BLaER1 (cell line): ENCODE measurements at regions not wholly inside any gene's neighbourhood (a gene's known extent, or its start where the extent isn't known, plus 50 kb on each side); places are given as distances from the start of the nearest gene placed in this dataset.

Experiments used
- H3K27ac ChIP-seq: shearing (Covaris generic); formaldehyde crosslinking; 2 replicates; pipeline ENCODE4 v1.8.1; 2022
- H3K27me3 ChIP-seq: shearing (Covaris generic); formaldehyde crosslinking; 2 replicates; pipeline ENCODE4 v1.8.1; 2022
- H3K36me3 ChIP-seq: shearing (Covaris generic); formaldehyde crosslinking; 2 replicates; pipeline ENCODE4 v1.8.1; 2022
- H3K4me1 ChIP-seq: shearing (Covaris generic); formaldehyde crosslinking; 2 replicates; pipeline ENCODE4 v1.8.1; 2022
- H3K4me2 ChIP-seq: shearing (Covaris generic); formaldehyde crosslinking; 2 replicates; pipeline ENCODE4 v1.8.1; 2022
- H3K4me3 ChIP-seq: shearing (Covaris generic); formaldehyde crosslinking; 2 replicates; pipeline ENCODE4 v1.8.1; 2022
- H3K9ac ChIP-seq: shearing (Covaris generic); formaldehyde crosslinking; 2 replicates; pipeline ENCODE4 v1.8.1; 2022
- H3K9me3 ChIP-seq: shearing (Covaris generic); formaldehyde crosslinking; 2 replicates; pipeline ENCODE4 v1.8.1; 2022
- H4K20me1 ChIP-seq: shearing (Covaris generic); formaldehyde crosslinking; 2 replicates; pipeline ENCODE4 v1.8.1; 2022
- Cebpa-rat ChIP-seq: shearing (Covaris generic); IDR thresholded peaks from 2 replicates; pipeline ENCODE4 v1.8.1; 2022

GRCh38 chr3:177811112-177811511 is 613.8 kb upstream of the TBL1XR1 start:
- H3K27ac ChIP-seq, result no peak overlapping the region
- TF ChIP-seq Cebpa-rat, result no peak

DNA sequence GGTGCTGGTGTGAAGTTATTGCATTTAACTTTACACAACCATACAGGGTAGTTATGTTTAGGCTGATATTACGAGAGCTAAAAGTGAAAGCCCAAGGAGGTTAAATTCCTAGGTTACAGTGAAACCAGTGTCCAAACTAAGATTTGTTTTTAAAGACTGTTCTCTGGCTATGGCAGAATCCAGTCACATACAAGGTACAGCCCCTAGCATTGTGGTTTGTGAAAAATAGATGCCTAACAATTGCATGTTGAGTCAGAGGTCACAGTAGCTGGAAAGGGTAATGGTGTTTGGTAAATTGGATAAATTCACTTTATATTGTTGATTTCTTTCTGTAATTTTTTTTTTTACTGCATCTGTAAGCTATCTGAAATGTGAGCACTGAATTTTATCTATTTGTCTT is 614.6 kb upstream of the TBL1XR1 start:
- H3K4me2 ChIP-seq, result no peak overlapping the region
- no peak overlapping the region for H3K9ac ChIP-seq
- H4K20me1 ChIP-seq, result no peaks in the 10 kb centered on the region
- peaks cover 22% of the 10 kb centered on the region for H3K9me3 ChIP-seq
- TF ChIP-seq Cebpa-rat, result no peak
- peaks cover 18% of the 10 kb centered on the region for H3K4me1 ChIP-seq
- no peak overlapping the region for H3K4me3 ChIP-seq
- H3K27ac ChIP-seq, result no peak overlapping the region
- no peaks in the 10 kb centered on the region for H3K27me3 ChIP-seq
- H3K36me3 ChIP-seq, result no peaks in the 10 kb centered on the region

More at GRCh38 chr3:177811112-177811511, 613.8 kb upstream of the TBL1XR1 start:
- H3K4me3 ChIP-seq, result no peak overlapping the region
- peaks cover 28% of the 10 kb centered on the region for H3K9me3 ChIP-seq
- no peaks in the 10 kb centered on the region for H3K27me3 ChIP-seq
- no peaks in the 10 kb centered on the region for H4K20me1 ChIP-seq
- H3K9ac ChIP-seq, result no peak overlapping the region
- peak overlapping the region; percentile 20; the same call in 1 of the 2 replicates for H3K4me2 ChIP-seq
- H3K4me1 ChIP-seq, result peaks cover 18% of the 10 kb centered on the region
- H3K36me3 ChIP-seq, result no peaks in the 10 kb centered on the region

- Histone ChIP-seq H3K27me3 (no peaks in the 10 kb centered on the region), H3K36me3 (no peaks in the 10 kb centered on the region), H3K9me3 (peaks cover 18% of the 10 kb centered on the region), H3K9ac (no peak overlapping the region), H3K4me2 (no peak overlapping the region), H4K20me1 (no peaks in the 10 kb centered on the region), H3K27ac (no peak overlapping the region), H3K4me1 (peaks cover 18% of the 10 kb centered on the region), H3K4me3 (no peak overlapping the region)
- TF ChIP-seq Cebpa-rat, result no peak
These were observed 615.2 kb upstream of the TBL1XR1 start for GRCh38 chr3:177812492-177812891.

DNA sequence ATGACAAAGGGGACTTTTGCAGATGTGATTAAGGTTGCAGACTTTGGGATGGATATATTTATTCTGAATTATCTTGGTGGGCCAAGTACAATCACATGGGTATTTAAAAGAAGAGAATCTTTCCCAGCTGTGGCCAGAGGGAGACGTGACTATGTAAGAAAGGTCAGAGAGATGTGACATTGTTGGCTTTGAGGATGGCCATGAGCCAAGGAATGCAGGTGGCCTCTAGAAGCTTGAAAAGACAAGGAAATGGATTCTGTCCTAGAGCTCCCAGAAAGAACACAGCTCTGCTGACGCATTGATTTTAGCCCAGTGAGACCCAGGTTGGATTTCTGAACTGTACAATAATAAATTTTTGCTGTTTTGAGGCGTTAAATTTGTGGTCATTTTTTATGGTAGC is 616.0 kb upstream of the TBL1XR1 start:
- H4K20me1 ChIP-seq, result no peaks in the 10 kb centered on the region
- no peaks in the 10 kb centered on the region for H3K36me3 ChIP-seq
- no peak overlapping the region for H3K4me3 ChIP-seq
- H3K9ac ChIP-seq, result no peak overlapping the region
- no peaks in the 10 kb centered on the region for H3K27me3 ChIP-seq
- no peak overlapping the region for H3K4me2 ChIP-seq
- H3K27ac ChIP-seq, result no peak overlapping the region
- no peak for TF ChIP-seq Cebpa-rat
- peaks cover 24% of the 10 kb centered on the region for H3K4me1 ChIP-seq
- peaks cover 10% of the 10 kb centered on the region for H3K9me3 ChIP-seq

DNA sequence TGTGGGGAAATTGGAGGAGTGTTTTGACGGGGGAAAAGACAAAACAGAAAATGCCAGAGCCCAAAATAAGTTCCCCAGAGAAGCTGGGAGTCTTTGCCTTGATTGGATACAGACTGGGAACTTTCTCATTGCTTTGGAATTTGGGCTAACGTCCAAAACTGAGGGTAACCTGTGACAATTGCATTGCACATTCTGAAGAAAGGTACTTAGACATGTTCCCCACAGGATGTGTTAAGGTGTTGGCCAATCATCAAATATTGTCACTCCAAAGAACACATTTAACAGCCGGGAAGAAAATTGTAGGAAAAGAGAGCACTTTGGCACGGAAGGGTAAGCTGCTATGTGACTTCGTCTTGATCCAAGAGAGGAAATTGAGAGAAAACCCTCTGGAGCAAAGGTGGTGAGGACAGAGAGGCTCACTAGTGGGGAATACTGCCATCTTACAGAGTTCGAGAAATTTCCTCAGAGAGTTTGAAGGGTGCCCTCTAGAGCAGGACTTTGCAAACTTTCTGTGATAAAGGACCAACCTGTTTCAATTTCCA is 619.5 kb upstream of the TBL1XR1 start:
- Histone ChIP-seq H3K27ac (no peak overlapping the region), H3K36me3 (no peaks in the 10 kb centered on the region), H3K4me3 (no peak overlapping the region), H3K9ac (no peak overlapping the region), H3K27me3 (no peaks in the 10 kb centered on the region), H3K4me2 (no peak overlapping the region), H3K4me1 (peaks cover 24% of the 10 kb centered on the region), H3K9me3 (no peaks in the 10 kb centered on the region), H4K20me1 (no peaks in the 10 kb centered on the region)
- no peak for TF ChIP-seq Cebpa-rat

DNA sequence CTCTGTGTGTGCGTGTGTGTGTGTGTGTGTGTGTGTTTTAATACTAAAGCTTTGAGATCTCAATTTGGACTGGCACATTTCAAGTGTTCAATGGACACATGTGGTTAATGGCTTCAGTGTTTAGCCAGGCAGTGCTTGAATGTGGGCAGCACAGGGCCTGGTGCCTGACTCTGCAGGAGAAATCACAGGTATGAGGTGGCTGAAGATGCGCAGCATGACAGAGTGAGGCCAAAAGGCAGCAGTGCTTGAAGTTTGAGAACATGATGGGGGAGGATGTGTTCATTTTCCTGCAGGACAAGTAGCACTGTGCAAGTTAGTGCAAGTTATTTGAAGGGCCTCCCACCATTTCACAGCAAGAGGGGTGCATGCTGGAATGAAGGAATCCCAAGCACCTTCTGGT is 620.5 kb upstream of the TBL1XR1 start:
- Histone ChIP-seq H3K27me3 (no peaks in the 10 kb centered on the region), H3K27ac (no peak overlapping the region), H3K9ac (no peak overlapping the region), H3K4me3 (no peak overlapping the region), H4K20me1 (no peaks in the 10 kb centered on the region), H3K9me3 (no peaks in the 10 kb centered on the region), H3K4me1 (peaks cover 23% of the 10 kb centered on the region), H3K4me2 (no peak overlapping the region), H3K36me3 (no peaks in the 10 kb centered on the region)
- no peak for TF ChIP-seq Cebpa-rat

GRCh38 chr3:177818712-177819240 is 621.5 kb upstream of the TBL1XR1 start:
- no peak for TF ChIP-seq Cebpa-rat
- H3K4me1 ChIP-seq, result peaks cover 23% of the 10 kb centered on the region
- H4K20me1 ChIP-seq, result no peaks in the 10 kb centered on the region
- H3K36me3 ChIP-seq, result no peaks in the 10 kb centered on the region
- H3K4me3 ChIP-seq, result no peak overlapping the region
- no peak overlapping the region for H3K9ac ChIP-seq
- H3K9me3 ChIP-seq, result no peaks in the 10 kb centered on the region
- no peak overlapping the region for H3K27ac ChIP-seq
- no peaks in the 10 kb centered on the region for H3K27me3 ChIP-seq
- H3K4me2 ChIP-seq, result no peak overlapping the region

- Histone ChIP-seq H3K36me3 (no peaks in the 10 kb centered on the region), H3K27me3 (no peaks in the 10 kb centered on the region), H3K9me3 (no peaks in the 10 kb centered on the region), H3K9ac (no peak overlapping the region), H3K27ac (no peak overlapping the region), H3K4me3 (no peak overlapping the region), H4K20me1 (no peaks in the 10 kb centered on the region), H3K4me1 (peaks cover 23% of the 10 kb centered on the region), H3K4me2 (peak overlapping the region; percentile 50)
- no peak for TF ChIP-seq Cebpa-rat
These were observed 623.5 kb upstream of the TBL1XR1 start for GRCh38 chr3:177820683-177821316.

DNA sequence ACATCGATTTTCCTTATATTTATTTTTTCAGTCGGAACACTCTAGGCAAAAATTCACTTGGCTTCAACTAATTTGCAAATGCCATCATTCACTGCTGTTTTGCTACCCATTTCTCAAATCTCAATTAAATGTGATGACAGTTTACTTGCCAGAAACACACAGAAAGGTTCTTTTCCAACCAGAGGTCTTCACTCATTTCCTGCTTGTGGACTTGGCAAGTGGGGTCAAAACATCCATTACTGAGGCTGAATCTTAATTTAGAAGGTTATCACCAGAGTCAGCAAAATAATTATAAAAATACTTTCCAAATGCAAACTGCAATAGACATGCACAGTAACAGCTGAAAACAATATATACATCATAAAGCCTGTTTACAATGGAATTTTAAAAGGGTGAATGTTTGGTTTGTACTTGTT is 625.4 kb upstream of the TBL1XR1 start:
- no peak overlapping the region for H3K27ac ChIP-seq
- H3K4me1 ChIP-seq, result peaks cover 22% of the 10 kb centered on the region
- H4K20me1 ChIP-seq, result no peaks in the 10 kb centered on the region
- no peak overlapping the region for H3K4me2 ChIP-seq
- H3K4me3 ChIP-seq, result no peak overlapping the region
- no peak overlapping the region for H3K9ac ChIP-seq
- H3K36me3 ChIP-seq, result no peaks in the 10 kb centered on the region
- TF ChIP-seq Cebpa-rat, result no peak
- H3K27me3 ChIP-seq, result no peaks in the 10 kb centered on the region
- peaks cover 5% of the 10 kb centered on the region; the same call in 1 of the 2 replicates for H3K9me3 ChIP-seq

GRCh38 chr3:177823701-177824189 is 626.5 kb upstream of the TBL1XR1 start:
- peaks cover 17% of the 10 kb centered on the region for H3K4me1 ChIP-seq
- H3K9me3 ChIP-seq, result peaks cover 5% of the 10 kb centered on the region; the same call in 1 of the 2 replicates
- H3K27me3 ChIP-seq, result no peaks in the 10 kb centered on the region
- no peak overlapping the region for H3K27ac ChIP-seq
- TF ChIP-seq Cebpa-rat, result no peak
- no peak overlapping the region for H3K4me2 ChIP-seq
- no peak overlapping the region for H3K4me3 ChIP-seq
- H4K20me1 ChIP-seq, result no peaks in the 10 kb centered on the region
- no peak overlapping the region for H3K9ac ChIP-seq
- no peaks in the 10 kb centered on the region for H3K36me3 ChIP-seq
